HT1080 (cell line): ENCODE measurements at regions not wholly inside any gene's neighbourhood (a gene's known extent, or its start where the extent isn't known, plus 50 kb on each side); places are given as distances from the start of the nearest gene placed in this dataset.
"Not testable (repeated sequence)": the region's sequence is repeated elsewhere in the genome, so short reads cannot be mapped to it uniquely, and the experiment has no call there.

Experiments used
- DNase-seq: peaks from one replicate; pipeline ENCODE4 v3.0.0-alpha.2; 2015; ENCODE audit warnings: low read depth

DNA sequence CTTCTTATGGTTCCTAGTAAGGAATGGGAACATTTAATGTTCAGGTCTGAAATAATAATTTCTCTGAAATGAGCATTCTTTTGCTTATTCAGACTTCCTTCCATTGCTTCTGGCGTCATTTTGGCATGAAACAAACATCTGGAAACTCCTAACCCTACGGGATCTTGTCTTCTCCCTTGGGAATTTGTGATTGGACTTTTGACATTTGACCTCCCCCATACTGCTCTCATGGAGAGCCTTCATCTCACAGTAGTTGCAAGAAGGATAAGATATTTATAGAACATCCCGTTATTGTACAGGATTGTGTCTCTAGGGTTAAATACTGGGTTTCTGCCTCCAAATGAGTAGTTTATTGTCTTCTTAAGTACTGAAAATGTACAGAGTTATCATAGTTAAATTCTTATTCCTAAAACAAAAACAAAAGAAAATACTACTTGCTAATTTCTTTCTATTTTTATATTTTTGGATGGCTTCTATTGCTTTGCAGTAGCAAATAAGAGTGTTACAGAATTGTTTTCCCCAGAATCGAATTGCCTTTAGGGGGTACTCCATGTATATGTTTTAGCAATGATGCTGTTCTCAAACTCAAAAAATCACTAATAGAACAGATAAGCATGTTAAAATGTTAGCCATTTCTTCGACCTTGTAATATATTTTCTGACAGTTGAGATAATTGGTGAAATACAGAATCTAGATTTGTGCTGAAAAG, 366.8 kb downstream of the DLEU7 start:
- no peak for DNase-seq

DNA sequence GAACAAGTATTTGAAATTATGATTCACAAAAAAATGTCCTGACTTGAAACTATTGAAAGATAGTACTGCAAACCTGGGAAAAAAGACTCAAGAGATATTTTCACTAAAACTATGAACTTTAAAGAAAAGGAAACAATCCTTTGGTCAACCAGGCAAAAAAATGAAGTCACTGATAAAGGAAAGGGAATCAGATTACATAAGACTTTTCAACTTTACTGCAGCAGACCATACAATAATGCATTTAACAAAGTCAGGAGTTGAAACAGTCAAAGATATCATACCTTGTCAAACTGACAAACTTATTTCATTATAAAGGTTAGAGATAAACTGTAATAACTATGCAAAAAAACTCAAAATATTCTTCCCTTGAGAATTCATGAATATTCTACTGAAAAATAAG, 361.6 kb downstream of the DLEU7 start:
- no peak for DNase-seq

DNA sequence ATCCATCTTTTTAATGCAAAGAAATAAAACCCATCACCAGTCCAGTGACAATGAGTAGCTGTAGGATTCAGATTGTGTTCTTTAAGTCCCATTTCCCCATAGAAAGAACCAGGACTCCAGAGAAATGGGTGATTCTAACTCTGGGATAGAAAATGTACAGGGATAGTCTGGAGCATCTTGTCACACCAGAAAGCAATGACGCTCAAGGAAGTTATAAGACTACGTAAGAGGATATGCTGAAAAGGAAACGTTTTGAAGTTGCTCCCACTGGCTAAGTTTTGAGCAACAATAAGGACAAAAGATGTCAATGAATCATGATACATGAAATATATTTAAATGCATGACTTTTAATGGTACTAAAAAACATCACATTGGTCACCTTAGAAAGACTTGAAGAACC, 360.1 kb downstream of the DLEU7 start:
- DNase-seq: no peak

DNA sequence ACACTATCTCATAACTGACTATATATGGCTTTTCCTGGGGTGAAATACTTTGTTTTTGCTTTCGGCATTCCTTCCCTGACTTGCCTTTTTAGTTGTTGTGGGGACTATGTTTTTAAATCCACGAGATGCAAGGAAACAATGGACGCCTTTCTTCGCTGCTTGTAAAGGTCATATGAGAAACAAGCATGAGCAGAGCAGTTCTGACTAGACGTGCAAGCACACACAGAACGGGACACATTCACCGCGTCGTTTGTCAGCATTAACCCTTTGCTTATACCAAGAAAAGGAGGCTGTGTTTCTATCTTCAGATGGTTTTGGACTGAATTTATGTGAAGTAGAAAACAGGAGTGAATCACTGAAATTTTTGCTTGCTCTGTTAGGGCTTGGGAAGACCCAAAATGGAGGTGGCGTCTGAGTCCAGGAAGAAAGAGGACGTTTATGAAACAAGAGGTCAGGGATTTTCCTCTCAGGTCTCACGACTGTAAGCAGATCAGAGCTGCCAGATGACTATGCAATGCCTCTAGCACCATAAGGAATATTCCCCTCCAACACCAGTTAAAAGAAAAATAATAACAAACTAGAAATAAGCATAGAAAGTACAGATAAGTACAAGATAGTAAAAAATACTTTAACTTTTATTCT, 358.9 kb downstream of the DLEU7 start:
- no peak for DNase-seq

DNA sequence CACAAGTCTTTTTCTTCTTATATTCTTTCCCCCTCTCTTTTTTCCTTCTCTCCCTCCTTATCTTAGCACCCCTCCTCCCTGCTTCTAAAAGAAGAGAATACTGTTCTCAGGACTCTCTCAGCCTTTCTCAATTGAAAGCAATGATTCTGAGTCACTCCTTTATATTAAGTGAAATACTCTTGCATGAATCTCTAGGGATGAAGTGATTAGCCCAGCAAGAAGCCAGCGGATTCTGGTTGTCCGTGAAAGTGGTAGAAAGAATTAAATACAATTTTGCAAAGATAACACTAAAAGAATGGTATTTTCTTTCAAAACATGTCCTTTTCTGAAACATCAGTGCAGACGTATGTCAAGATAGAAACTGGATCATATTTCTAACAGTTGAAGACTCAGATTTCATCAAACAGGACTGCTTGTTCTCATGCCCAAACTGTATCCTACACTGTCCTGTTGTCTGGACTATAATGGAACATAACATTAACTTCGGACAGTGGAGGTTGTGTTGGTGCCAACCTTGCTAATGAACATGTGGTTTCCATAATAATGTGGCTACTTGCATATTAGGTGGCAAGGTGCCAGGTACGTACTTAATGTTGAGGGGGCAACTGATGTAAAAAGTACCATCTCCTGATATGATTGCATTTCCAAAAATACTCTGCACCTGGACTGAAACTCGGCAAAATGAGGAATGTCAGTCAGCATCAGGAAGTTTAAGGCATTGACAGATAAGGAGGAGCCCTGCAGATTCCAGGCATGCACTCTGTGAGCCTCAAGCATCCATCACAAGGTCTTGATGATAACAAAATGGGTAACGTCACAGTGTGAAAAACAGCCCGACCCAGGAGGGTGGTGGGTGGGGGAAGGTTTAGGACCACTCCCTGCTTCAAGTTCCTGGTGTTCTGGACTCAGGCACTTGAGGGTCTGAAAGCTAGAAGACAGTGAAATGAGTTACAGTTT, 357.2 kb downstream of the DLEU7 start:
- DNase-seq: no peak

DNA sequence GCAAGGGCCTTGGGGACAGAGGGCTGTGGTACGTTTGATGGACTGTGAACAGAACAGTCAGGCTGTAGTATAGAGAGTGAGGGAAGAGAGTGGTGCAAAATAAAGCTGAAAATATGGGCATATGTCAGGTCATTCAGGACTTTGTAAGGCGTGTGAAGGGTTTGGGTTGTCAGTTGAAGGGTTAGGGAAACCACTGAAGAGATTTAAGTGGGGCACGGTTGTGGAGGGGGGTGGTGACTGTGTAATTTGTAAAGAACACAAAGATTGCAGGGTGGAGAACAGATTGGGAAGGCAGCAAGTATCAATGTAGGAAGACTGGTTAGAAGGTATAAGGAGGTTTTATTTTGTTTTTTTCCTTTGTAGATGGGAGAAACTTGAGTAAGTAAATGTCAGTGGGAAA, 349.8 kb downstream of the DLEU7 start:
- no peak for DNase-seq

DNA sequence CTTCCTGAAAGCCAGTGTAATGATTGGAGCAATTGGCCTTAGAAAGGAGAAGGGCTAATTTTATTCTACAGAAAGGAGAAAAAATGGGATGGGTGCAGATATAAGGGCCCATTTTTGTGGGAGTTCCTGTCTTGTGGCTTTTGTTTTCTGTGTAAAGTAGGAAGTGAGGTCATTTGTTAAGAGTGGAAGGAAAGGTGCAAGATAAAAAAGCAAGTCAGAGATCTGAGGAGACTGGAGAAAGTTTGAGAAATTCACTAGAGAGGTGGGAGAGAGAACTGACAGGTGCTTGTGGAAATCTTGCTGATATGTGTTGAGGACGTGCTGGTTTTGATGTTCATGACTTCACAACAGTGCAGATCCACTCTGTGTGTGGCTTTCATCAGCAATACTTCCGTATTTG, 349.4 kb downstream of the DLEU7 start:
- no peak for DNase-seq

DNA sequence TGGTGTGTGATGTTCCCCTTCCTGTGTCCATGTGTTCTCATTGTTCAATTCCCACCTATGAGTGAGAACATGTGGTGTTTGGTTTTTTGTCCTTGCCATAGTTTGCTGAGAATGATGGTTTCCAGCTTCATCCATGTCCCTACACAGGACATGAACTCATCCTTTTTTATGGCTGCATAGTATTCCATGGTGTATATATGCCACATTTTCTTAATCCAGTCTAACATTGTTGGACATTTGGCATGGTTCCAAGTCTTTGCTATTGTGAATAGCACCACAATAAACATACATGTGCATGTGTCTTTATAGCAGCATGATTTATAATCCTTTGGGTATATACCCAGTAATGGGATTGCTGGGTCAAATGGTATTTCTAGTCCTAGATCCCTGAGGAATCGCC, 340.3 kb downstream of the DLEU7 start:
- not testable (repeated sequence) for DNase-seq

DNA sequence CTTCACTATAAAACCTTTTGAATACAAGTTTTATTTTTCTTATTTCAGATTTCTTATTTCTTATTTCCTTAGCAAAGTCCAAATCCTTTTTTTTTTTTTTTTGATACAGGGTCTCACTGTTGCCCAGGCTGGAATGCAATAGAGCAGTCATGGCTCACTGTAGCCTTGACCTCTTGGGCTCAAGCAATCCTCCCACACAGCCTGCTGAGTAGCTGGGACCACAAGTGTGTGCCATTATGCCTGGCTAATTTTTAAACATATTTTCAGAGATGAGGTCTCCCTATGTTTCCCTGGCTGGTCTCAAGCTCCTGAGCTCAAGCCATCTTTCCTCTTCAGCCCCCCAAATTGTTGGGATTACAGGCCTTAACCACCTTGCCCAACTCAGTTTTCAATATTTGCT, 334.3 kb downstream of the DLEU7 start:
- no peak for DNase-seq

DNA sequence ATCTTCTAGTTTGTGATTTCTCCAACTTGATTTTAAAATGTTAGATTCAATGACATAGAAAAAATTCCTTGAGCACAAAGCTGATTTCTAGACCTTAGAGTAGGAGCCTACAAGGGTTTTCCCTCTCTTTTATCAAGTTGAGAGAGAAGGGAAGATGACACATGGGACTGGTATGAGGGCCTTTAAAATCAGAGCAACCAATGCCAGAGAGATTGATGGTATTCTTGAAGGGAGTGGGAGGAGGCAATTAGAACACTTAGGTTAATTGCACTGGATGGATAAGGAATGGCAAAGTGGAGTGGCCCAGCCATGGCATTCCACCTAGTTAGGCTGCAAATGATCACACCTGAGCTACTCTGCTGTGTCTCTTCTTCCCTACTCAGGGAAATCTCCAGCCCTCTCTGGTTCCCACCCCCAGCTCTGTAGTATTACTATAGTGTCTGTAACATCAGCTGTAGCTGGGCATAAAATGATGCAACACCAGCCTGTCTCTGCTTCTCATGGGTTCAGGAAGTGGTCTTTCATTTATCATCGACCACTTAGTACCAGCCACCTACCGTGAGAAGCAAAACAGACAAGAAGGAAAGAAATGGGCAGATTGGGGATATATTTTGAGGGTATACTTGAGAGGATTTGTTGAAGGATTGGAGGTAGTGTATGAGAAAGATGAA, 333.6 kb downstream of the DLEU7 start:
- DNase-seq: peak; percentile 44

DNA sequence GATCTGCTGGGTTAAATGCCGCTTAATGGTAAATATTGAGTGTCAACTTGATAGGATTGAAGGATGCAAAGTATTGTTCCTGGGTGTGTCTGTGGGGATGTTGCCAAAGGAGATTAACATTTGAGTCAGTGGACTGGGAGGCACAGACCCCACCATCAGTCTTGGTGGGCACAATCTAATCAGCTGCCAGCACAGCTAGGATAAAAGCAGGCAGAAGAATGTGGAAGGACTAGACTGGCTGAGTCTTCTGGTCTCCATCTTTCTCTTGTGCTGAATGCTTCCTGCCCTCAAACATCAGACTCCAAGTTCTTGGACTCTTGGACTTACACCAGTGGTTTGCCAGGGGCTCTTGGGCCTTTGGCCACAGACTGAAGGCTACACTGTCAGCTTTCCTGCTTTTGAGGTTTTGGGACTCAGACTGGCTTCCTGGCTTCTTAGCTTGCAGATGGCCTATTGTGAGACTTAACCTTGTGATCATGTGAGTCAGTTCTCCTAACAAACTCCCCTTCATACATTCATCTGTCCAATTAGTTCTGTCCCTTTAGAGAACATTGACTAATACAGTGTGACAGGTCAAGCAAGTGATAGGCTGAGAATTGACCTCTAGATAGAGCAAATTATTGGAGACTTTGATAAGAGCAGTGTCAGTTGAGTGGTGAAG, 332.5 kb downstream of the DLEU7 start:
- peak; percentile 51 for DNase-seq

DNA sequence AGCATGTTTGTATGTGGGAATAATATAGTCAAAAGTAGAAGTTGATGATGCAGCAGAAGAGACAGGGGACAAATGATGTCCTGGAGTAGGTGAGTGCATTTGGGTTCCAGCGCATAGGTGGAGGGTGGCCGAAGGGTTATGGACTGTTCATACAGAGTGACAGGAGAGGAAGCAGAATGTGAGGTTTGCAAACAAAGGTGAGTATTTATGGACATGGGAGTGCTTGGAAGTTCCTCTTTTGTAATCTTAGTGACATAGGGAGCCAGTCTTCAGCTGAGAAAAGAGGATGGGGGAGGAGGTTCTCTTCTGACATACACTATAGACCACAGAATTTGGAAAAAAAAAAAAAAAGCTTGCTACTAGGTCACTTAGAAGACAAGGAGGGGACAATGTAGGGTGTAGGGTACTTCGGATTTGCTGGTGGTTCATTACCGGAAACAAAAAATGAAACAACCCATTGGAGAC, 331.6 kb downstream of the DLEU7 start:
- no peak for DNase-seq

DNA sequence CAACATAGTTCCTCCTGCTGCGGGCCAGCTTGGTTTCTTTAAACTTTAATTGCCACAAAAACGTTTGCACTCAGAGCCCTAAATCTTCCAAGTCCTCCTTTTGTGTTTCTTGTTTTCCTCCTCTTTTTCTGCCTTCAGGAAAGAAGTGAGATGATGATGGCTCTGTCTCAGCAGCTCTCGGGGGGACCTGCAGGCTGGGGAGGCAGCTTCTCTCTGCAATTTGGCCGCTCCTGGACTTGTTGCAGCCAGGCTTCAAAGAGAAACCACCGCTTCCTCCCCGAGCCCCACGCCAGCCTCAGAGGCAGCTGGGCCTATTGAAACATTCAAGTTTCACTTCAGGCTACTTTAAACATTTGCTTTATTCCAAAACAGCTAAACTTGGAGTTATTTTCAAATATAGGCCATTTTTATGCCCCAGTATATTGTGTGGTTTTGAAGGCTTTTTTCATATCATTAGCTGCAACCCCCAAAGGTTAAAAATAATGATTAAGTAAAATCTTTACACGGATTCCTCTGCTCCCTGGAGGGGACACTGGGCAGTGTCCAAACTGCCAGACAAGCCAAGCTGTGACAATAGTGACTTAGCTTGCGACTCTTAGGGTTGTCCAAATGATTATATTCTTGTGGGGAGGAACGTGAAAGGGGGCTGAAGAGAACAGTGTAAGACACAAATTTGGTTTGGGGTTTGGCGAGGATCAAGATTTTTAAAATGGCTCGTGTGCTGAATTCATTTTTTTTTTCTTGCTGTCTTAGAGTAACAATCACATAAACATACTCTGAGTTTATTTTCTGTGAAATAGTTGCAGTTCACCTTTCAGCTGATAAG, 330.8 kb downstream of the DLEU7 start:
- DNase-seq: peak; percentile 37

DNA sequence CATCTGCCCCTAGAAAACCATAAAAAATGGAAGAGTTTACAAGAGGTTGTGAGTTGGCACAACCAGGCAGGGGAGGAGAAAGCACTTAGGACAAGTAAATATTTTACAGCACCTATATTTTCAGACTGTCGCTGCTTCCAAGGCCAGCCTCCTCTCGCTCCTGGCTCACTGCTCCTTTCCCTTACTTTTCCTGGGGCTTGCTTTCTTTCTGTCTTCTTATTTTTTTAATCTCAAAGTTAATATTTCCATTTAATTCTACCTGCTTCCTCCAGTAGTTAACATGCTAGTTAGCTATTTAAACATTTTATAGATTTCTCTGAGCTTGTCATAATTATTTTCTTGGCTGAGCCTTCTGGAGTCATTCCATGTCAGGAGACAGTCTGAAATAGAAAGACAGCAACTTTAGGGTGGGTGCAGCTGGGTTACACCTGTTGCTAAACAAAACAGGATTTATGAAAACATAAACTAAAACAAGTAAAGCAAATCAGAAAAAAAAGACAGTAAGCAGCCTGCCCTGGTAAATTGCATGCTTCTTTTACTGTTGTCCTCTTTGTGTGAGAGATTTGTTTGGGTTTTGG, 330.1 kb downstream of the DLEU7 start:
- no peak for DNase-seq

DNA sequence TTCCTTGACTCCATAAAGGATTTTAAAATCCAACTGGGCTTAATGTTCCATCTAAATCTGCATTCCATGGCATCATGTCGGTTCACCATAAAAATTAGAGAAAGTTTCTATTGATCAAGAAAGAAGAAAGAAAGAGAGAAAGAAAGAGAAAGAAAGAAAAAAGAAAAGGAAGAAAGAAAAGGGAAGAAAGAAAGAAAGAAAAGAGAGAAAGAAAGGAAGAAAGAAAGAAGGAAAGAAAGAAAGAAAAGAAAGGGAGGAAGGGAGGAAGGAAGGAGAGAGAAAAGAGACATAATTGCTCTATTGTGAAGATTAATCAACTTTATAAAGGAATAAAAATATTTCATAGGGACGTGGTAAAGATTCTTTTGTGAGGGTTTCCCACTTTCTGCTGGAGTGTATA, 329.2 kb downstream of the DLEU7 start:
- DNase-seq: no peak

DNA sequence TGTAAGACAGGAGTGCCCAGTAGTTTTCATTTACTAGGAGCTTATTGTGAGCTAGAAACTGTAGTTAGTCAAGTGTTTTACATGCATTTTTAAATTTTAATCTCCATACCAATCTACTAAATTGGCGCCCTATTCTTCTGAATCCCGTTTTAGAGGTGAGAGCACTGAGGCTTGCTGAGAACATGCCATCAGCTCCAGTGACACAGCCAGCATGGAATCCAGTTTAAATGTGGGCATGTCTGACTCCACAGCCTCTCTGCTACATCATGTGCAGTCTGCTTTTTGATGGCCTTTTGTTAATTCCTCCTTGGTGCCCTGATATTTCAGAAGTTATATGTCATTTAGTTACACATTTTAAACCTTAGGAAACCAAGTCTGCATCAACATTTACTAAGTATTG, 325.4 kb downstream of the DLEU7 start:
- no peak for DNase-seq

DNA sequence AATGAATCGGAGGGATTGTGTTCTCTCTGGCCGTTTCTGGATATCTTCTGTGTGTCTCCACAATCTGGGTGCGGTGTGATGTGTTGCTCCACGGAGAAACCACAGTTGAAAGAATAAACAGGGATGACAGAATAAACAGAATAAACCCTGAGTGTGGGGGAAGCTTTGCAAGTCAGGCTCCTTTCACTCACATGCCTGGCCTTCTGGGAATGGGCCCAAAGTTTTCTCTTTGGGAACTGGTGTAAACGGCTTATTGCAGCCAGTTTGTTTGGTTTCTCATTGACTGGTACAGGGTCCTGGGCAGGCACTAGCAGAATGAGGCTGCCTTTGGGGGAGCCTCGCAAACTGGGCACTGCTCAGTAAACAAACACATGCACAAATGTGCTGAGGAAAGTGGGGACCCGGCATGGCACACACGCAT, 324.7 kb downstream of the DLEU7 start:
- DNase-seq: no peak

DNA sequence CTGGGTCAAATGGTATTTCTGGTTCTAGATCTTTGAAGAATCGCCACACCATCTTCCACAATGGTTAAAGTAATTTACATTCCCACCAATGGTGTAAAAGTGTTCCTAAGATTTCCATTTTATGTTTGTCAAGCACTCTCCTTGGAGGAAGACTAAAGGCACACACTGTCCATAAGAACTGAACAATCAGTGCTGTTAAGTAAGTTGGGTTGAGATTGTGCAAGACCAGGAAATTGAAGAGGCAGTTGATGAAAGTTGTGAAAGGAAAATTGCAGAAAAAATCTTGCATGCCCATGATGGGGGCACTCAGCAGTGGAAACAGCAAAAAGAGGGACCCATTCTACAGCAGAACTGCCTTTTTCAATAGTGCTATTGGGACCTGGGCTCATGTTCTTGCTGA, 323.6 kb downstream of the DLEU7 start:
- no peak for DNase-seq

DNA sequence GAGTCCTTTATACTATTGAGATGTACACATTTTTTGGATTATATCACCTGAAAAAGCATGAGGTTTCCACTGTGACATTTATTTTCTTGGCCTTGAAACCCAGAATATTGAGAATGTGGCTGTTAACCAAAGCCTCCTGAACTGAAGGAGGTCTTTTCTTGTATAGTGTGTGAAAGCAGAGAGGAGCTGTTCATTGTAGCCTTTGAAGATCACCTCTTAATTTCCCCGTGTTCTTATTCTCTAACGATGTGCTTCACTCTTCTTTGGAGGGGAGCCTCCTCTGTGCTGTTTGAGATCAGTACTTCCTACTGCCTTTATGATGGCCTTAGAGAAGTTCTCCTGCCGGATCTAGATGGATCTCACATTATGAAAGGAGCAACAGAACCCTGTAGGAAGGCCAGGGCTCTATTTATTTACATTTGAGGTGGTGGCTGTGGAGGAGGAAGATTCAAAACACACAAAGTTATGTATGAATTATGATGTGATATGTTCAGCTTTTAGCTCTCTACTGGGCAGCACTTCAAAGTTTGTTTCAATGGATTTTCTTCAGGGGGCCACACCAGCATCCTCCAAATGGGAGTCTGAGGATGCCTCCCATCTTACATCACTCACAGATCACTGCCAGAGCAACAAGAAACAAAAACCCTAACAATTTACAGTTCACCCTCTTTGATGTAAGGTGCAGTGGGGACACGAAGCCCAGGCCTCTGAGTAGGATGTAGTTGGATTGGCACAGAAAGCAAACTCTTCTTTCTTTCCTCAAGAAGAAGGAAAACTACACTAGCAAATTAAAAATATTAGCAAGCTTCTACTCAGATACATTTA, 322.3 kb downstream of the DLEU7 start:
- no peak for DNase-seq
